ENCODE measurements at regions not wholly inside any gene's neighbourhood (a gene's known extent, or its start where the extent isn't known, plus 50 kb on each side); places are given as distances from the start of the nearest gene placed in this dataset.

DNA sequence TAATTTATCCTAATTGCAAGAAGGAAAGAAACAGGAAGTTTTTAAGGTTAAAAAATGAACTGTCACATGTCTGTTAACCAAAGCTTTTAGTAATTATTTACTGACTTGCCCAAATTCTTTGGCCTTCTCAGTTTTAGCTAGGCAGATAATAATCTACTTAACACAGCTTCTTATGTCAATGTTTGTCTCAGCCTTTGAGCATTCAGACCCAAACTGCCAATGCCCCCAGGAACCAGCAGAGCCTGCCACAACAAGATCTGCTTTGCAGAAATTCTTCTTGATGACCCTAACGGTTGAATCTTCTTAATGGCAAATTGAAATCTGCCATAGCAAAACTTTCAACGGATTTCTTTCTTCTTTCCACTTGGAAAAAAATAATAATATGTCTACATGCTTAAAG, 792.4 kb upstream of the ADGRL2 start:
- H3K79me2 ChIP-seq (ENCODE audit: insufficient read depth, low read length), result no peaks in the 10 kb centered on the region
- H3K27ac ChIP-seq (ENCODE audit: extremely low read length, insufficient read depth, low read length), result no peak overlapping the region
- H3K27me3 ChIP-seq (ENCODE audit: control insufficient read depth in 1 of 2, insufficient read depth in 2 of 2, low read length in 2 of 2), result no peaks in the 10 kb centered on the region
- no peaks in the 10 kb centered on the region for H4K20me1 ChIP-seq (ENCODE audit: insufficient read depth, low read length)
- DNase-seq (ENCODE audit: low spot score) (no peak), FAIRE-seq (no peak), ATAC-seq (no peak)
- ChIA-PET CTCF (ENCODE audit: low intra/inter-chr PET ratio, low total read pairs) (no interaction called here), POLR2A (no interaction called here)
- in situ Hi-C loops (cut with HindIII; ENCODE audit: extremely low pct_ligation_motif_present, low pct_unique_long_range_greater_than_20kb), result no loop called here
- peaks cover 65% of the 10 kb centered on the region for H3K9me3 ChIP-seq (ENCODE audit: low read length)
- no peak overlapping the region for H3K9ac ChIP-seq (ENCODE audit: insufficient read depth, low read depth, low read length)
- H3K4me1 ChIP-seq (ENCODE audit: insufficient read depth, low read length), result no peaks in the 10 kb centered on the region
- intact Hi-C loops (cut with micrococcal nuclease; ENCODE audit: unreplicated experiment), result no loop called here
- H3K4me2 ChIP-seq (ENCODE audit: low read depth, low read length), result no peak overlapping the region
- no TSS peak for BruUV-seq (replicated peaks)
- no peaks in the 10 kb centered on the region for H3K36me3 ChIP-seq (replicated peaks in 1 of 2; ENCODE audit: control insufficient read depth in 1 of 2, insufficient read depth in 2 of 2, low read length in 2 of 2)
- H3K4me3 ChIP-seq (replicated peaks in 1 of 3; ENCODE audit: insufficient read depth in 1 of 3, low read depth in 2 of 3, low read length in 3 of 3), result no peak overlapping the region
- no peak overlapping the region for H2AFZ ChIP-seq (ENCODE audit: low read length)
- TF ChIP-seq SATB2 (CRISPR knock-in tag; IDR thresholded peaks at IDR 0.05) (no peak), ZNF577 (CRISPR knock-in tag; IDR thresholded peaks at IDR 0.05; ENCODE audit: borderline replicate concordance, low read depth) (no peak), MAFF (IDR thresholded peaks at IDR 0.05; ENCODE audit: low read depth, low read length) (no peak), RNF2 (conservative IDR thresholded peaks at IDR 0.05; ENCODE audit: low read depth) (no peak), ZFP1 (CRISPR knock-in tag; IDR thresholded peaks at IDR 0.05) (no peak)
- TF ChIP-seq, protein P1, sequence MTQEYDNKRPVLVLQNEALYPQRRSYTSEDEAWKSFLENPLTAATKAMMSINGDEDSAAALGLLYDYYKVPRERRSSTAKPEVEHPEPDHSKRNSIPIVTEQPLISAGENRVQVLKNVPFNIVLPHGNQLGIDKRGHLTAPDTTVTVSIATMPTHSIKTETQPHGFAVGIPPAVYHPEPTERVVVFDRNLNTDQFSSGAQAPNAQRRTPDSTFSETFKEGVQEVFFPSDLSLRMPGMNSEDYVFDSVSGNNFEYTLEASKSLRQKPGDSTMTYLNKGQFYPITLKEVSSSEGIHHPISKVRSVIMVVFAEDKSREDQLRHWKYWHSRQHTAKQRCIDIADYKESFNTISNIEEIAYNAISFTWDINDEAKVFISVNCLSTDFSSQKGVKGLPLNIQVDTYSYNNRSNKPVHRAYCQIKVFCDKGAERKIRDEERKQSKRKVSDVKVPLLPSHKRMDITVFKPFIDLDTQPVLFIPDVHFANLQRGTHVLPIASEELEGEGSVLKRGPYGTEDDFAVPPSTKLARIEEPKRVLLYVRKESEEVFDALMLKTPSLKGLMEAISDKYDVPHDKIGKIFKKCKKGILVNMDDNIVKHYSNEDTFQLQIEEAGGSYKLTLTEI (CRISPR knock-in tag; conservative IDR thresholded peaks at IDR 0.05), result no peak
- TF ChIP-seq, protein P2, sequence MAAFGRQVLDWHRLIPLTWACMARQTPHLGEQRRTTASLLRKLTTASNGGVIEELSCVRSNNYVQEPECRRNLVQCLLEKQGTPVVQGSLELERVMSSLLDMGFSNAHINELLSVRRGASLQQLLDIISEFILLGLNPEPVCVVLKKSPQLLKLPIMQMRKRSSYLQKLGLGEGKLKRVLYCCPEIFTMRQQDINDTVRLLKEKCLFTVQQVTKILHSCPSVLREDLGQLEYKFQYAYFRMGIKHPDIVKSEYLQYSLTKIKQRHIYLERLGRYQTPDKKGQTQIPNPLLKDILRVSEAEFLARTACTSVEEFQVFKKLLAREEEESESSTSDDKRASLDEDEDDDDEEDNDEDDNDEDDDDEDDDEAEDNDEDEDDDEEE (CRISPR knock-in tag; IDR thresholded peaks at IDR 0.05), result no peak
- 2% methylated on average over 2 of the region's 2 CpGs for WGBS (ENCODE audit: low lambda C conversion rate)

DNA sequence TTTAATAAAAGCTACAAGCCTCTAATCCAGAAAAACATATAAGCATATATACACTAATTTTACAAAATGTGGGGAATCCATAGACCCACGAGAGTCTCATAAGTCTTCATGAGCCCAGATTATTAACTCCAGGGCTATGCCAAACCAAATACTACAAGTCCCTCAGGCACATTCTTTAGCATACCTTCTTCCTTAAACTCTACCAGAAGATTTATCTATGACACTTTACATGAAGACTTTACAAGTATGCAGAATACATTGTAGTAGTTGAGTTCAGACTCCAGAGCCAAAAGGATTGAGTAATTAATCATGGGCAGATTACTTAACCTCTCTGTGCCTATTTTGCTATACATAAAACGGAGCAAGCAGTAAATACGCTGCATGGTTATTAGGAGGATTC, 793.7 kb upstream of the ADGRL2 start:
- H3K79me2 ChIP-seq (ENCODE audit: insufficient read depth, low read length), result no peaks in the 10 kb centered on the region
- H3K9ac ChIP-seq (ENCODE audit: insufficient read depth, low read depth, low read length), result no peak overlapping the region
- H3K27ac ChIP-seq (ENCODE audit: extremely low read length, insufficient read depth, low read length), result no peak overlapping the region
- ChIA-PET CTCF (ENCODE audit: low intra/inter-chr PET ratio, low total read pairs) (no interaction called here), POLR2A (no interaction called here)
- peaks cover 69% of the 10 kb centered on the region for H3K9me3 ChIP-seq (ENCODE audit: low read length)
- ATAC-seq (no peak), DNase-seq (ENCODE audit: low spot score) (no peak), FAIRE-seq (no peak)
- H3K4me2 ChIP-seq (ENCODE audit: low read depth, low read length), result no peak overlapping the region
- H2AFZ ChIP-seq (ENCODE audit: low read length), result no peak overlapping the region
- intact Hi-C loops (cut with micrococcal nuclease; ENCODE audit: unreplicated experiment) (no loop called here), in situ Hi-C loops (cut with HindIII; ENCODE audit: extremely low pct_ligation_motif_present, low pct_unique_long_range_greater_than_20kb) (no loop called here)
- H4K20me1 ChIP-seq (ENCODE audit: insufficient read depth, low read length), result no peaks in the 10 kb centered on the region
- BruUV-seq (replicated peaks), result no TSS peak
- H3K4me3 ChIP-seq (replicated peaks in 1 of 3; ENCODE audit: insufficient read depth in 1 of 3, low read depth in 2 of 3, low read length in 3 of 3), result no peak overlapping the region
- no peaks in the 10 kb centered on the region for H3K4me1 ChIP-seq (ENCODE audit: insufficient read depth, low read length)
- WGBS (ENCODE audit: low lambda C conversion rate), result 19% methylated on average over 3 of the region's 3 CpGs
- H3K27me3 ChIP-seq (ENCODE audit: control insufficient read depth in 1 of 2, insufficient read depth in 2 of 2, low read length in 2 of 2), result no peaks in the 10 kb centered on the region
- no peaks in the 10 kb centered on the region for H3K36me3 ChIP-seq (replicated peaks in 1 of 2; ENCODE audit: control insufficient read depth in 1 of 2, insufficient read depth in 2 of 2, low read length in 2 of 2)
- TF ChIP-seq SP1 (IDR thresholded peaks at IDR 0.05) (no peak), SP1 (CRISPR knock-in tag; IDR thresholded peaks at IDR 0.05) (no peak), GPN1 (CRISPR knock-in tag; IDR thresholded peaks at IDR 0.05; ENCODE audit: borderline replicate concordance) (no peak), ZNF775 (CRISPR knock-in tag; IDR thresholded peaks at IDR 0.05; ENCODE audit: borderline replicate concordance) (no peak), ISX (CRISPR knock-in tag; conservative IDR thresholded peaks at IDR 0.05) (no peak), ZNF556 (CRISPR knock-in tag; IDR thresholded peaks at IDR 0.05; ENCODE audit: borderline replicate concordance) (no peak), CAMTA2 (CRISPR knock-in tag; IDR thresholded peaks at IDR 0.05; ENCODE audit: borderline replicate concordance) (no peak), ZNF121 (CRISPR knock-in tag; IDR thresholded peaks at IDR 0.05) (no peak)
- TF ChIP-seq, protein P3, sequence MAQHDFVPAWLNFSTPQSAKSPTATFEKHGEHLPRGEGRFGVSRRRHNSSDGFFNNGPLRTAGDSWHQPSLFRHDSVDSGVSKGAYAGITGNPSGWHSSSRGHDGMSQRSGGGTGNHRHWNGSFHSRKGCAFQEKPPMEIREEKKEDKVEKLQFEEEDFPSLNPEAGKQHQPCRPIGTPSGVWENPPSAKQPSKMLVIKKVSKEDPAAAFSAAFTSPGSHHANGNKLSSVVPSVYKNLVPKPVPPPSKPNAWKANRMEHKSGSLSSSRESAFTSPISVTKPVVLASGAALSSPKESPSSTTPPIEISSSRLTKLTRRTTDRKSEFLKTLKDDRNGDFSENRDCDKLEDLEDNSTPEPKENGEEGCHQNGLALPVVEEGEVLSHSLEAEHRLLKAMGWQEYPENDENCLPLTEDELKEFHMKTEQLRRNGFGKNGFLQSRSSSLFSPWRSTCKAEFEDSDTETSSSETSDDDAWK (CRISPR knock-in tag; IDR thresholded peaks at IDR 0.05), result no peak
- TF ChIP-seq, protein P4, sequence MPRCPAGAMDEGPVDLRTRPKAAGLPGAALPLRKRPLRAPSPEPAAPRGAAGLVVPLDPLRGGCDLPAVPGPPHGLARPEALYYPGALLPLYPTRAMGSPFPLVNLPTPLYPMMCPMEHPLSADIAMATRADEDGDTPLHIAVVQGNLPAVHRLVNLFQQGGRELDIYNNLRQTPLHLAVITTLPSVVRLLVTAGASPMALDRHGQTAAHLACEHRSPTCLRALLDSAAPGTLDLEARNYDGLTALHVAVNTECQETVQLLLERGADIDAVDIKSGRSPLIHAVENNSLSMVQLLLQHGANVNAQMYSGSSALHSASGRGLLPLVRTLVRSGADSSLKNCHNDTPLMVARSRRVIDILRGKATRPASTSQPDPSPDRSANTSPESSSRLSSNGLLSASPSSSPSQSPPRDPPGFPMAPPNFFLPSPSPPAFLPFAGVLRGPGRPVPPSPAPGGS (CRISPR knock-in tag; IDR thresholded peaks at IDR 0.05), result no peak

Measured in HepG2 (cell line).